ENCODE measurements at regions not wholly inside any gene's neighbourhood (a gene's known extent, or its start where the extent isn't known, plus 50 kb on each side); places are given as distances from the start of the nearest gene placed in this dataset.

- TF ChIP-seq ZNF462 (CRISPR knock-in tag; IDR thresholded peaks at IDR 0.05), result no peak
- no peak for TF ChIP-seq POLR2AphosphoS5 (IDR thresholded peaks at IDR 0.05; ENCODE audit: low read depth)
- no peak for TF ChIP-seq CREB1 (CRISPR knock-in tag; IDR thresholded peaks at IDR 0.05; ENCODE audit: low read depth)
- no peak for TF ChIP-seq JUNB (IDR thresholded peaks at IDR 0.05; ENCODE audit: unreplicated experiment)
- no peak for TF ChIP-seq ZNF331 (CRISPR knock-in tag; IDR thresholded peaks at IDR 0.05; ENCODE audit: low read depth)
- TF ChIP-seq ETS1 (IDR thresholded peaks at IDR 0.05), result no peak
- TF ChIP-seq EZH2phosphoT487 (IDR thresholded peaks at IDR 0.05; ENCODE audit: unreplicated experiment), result no peak
- no peak for TF ChIP-seq EZH2 (IDR thresholded peaks at IDR 0.05; ENCODE audit: low read depth, unreplicated experiment)
Observed at GRCh38 chr14:85041618-85042017, 488.3 kb upstream of the FLRT2 start (continued).

- Histone ChIP-seq H3K9me2 (ENCODE audit: insufficient read depth) (peaks cover 7% of the 10 kb centered on the region; the same call in 1 of the 2 replicates), H3K27ac (ENCODE audit: low read depth) (no peak overlapping the region), H3K4me3 (no peak overlapping the region), H4K20me1 (replicated peaks; ENCODE audit: insufficient read depth) (no peaks in the 10 kb centered on the region), H2AFZ (no peak overlapping the region), H3K79me2 (replicated peaks; ENCODE audit: insufficient read depth) (no peaks in the 10 kb centered on the region), H3K4me1 (ENCODE audit: insufficient read depth) (peaks cover 5% of the 10 kb centered on the region; the same call in 1 of the 2 replicates), H3K27me3 (ENCODE audit: insufficient read depth) (no peaks in the 10 kb centered on the region), H3K36me3 (ENCODE audit: insufficient read depth) (0 out of 2 replicates have a peak, but pooled peaks cover 7% of the 10 kb centered on the region), H3F3A (replicated peaks; ENCODE audit: low read depth) (no peaks in the 10 kb centered on the region), H3K4me2 (no peak overlapping the region)
- Mint-ChIP-seq H3K36me3 (ENCODE audit: low read depth) (peaks cover 7% of the 10 kb centered on the region; the same call in 2 of the 3 replicates), H3K27me3 (ENCODE audit: insufficient read depth, low read depth, poor library complexity) (no peaks in the 10 kb centered on the region), H3K27ac (no peak overlapping the region), H3K9me3 (peaks cover 11% of the 10 kb centered on the region), H3K4me3 (no peak overlapping the region), H3K4me1 (peaks cover 7% of the 10 kb centered on the region; the same call in 2 of the 3 replicates)
- no peak for ATAC-seq
- TF ChIP-seq ZNF114 (CRISPR knock-in tag; IDR thresholded peaks at IDR 0.05), result no peak
- TF ChIP-seq POLR2AphosphoS5 (IDR thresholded peaks at IDR 0.05; ENCODE audit: low read depth), result no peak
- TF ChIP-seq EZH2phosphoT487 (IDR thresholded peaks at IDR 0.05; ENCODE audit: unreplicated experiment), result no peak
- no peak for DNase-seq (ENCODE audit: low spot score)
Observed at GRCh38 chr14:85042301-85042700, 487.6 kb upstream of the FLRT2 start.

All from GM23338 (cell line).